GM12874 (cell line): ENCODE measurements at regions not wholly inside any gene's neighbourhood (a gene's known extent, or its start where the extent isn't known, plus 50 kb on each side); places are given as distances from the start of the nearest gene placed in this dataset.

Experiments
- TF ChIP-seq, protein P1 (sequence below): IDR thresholded peaks from 2 replicates; pipeline ENCODE4 v1.5.1; 2011; ENCODE audit warnings: low read depth, mild to moderate bottlenecking, control low read depth, low read length, moderate library complexity; ENCODE audit not compliant: insufficient read depth

DNA sequence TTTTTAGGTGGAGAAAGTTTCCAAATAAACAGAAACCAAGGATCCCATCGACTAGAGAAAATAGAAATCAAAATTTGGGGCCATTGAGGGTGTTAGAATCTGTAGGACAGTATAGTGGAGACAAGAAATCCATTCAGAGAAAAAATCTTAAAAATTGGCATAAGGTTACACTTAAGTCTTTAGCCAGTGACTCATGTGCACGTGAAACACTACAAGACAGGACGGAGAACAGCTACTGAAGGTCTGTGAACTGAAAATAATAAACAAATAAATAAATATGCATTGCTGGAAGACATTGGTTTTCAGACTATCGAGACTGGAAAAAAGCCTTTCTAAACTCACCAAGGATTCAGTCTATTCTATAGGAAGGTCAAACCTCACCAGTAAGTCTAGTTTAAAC, 1955.5 kb downstream of the MAT2B start:
- TF ChIP-seq, protein P1, sequence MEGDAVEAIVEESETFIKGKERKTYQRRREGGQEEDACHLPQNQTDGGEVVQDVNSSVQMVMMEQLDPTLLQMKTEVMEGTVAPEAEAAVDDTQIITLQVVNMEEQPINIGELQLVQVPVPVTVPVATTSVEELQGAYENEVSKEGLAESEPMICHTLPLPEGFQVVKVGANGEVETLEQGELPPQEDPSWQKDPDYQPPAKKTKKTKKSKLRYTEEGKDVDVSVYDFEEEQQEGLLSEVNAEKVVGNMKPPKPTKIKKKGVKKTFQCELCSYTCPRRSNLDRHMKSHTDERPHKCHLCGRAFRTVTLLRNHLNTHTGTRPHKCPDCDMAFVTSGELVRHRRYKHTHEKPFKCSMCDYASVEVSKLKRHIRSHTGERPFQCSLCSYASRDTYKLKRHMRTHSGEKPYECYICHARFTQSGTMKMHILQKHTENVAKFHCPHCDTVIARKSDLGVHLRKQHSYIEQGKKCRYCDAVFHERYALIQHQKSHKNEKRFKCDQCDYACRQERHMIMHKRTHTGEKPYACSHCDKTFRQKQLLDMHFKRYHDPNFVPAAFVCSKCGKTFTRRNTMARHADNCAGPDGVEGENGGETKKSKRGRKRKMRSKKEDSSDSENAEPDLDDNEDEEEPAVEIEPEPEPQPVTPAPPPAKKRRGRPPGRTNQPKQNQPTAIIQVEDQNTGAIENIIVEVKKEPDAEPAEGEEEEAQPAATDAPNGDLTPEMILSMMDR = no peak

DNA sequence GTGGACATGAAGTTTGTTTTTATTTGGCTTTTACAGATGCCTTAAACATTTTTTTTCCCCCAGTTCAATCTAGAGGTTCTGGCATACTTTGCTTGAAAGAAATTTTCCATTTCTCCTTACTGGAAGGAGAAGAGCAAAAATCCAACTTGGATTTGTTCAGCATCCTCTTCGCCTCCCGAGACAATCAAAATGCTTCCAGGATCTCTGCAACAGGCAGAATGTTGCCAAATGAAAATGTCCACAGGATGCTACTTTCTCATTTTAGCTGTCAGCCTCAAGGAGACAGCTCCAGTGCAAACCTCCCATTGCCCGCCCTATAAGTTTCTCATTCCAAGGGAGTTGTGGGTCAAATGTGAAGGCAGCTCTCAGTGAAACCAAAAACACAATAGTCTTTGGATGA, 1972.1 kb downstream of the MAT2B start:
- TF ChIP-seq, protein P1 = no peak

DNA sequence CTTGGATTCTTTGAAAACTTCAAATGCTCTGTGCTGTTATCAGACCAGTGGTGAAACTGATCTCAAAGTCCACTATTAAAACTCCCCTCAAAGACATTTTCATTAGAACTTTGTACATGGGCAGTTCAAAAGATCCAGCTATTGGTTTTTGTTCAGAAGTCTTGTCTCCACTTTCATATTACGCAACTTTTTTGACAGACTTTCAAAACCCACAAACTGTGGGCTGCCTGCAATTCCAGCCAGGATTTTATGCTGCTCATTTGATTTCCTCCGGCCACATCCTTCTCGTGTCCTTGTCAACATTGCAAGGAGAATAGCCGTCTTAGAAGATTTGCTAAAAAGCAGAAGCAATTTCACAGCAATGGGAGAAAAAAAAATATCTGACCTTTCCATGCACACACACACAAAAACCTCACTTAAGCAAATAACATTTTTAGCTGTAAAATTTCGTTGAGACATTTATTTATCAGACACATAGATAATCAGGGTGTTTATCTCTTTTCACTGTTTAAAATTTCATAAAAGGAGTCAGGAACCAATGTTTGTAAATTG, 1990.5 kb downstream of the MAT2B start:
- TF ChIP-seq, protein P1 = no peak

DNA sequence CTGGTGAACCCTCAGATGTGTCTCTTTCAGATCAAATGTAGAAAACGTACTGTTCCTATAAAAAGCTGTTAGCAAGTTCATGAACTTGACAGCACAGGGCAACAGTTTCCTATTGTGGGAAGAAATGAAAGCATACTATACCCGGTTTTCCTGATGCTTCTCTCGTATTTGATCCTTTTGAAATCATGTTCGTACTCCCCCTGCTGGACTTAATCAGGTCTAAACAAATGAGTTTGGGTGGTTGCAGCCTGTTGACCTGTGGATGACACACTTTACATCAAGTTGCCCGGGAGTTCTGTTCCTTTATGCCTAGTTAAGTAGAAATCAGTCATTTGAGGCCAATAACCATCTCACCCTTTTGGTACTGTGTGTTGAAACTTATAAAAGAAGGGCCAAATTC, 1992.3 kb downstream of the MAT2B start:
- TF ChIP-seq, protein P1 = 0 out of 2 replicates have a peak, but pooled peaks have one; percentile 15

DNA sequence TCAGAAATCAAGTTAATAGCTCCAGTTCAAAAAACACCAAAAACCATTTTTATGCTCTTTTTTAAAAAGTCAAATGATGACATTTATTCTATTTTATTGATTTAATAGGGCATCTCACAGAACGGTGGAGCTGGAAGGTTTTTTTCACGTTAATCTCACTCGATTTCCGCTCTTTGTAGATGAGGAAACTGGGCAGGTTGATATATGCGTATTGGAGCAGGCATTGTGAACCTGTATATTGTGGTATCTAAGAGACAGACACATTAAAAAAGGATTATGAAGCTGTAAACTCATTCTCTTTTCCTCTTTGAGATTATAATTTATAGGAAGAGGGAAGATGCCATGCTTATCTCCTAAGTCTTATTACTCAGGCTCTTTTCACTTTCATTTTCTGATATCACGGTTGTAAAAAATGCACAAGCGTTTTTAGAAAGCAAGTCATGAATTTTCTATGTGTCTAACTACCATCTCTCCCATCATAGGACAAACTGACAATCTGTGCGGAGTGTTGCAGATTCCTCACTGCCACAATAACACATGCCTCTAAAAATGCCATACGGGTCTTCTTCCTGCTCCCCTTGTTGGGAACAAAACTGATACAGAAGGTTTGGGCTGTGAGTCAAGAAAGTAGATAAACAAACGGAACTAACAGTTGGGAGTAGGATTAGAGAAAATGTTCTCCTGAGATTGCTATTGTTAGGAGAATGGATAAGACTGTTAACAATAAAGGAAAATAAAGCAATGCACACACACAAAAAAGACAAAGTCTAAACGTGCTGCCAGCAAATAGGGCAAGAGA, 1997.7 kb downstream of the MAT2B start:
- TF ChIP-seq, protein P1 = no peak

DNA sequence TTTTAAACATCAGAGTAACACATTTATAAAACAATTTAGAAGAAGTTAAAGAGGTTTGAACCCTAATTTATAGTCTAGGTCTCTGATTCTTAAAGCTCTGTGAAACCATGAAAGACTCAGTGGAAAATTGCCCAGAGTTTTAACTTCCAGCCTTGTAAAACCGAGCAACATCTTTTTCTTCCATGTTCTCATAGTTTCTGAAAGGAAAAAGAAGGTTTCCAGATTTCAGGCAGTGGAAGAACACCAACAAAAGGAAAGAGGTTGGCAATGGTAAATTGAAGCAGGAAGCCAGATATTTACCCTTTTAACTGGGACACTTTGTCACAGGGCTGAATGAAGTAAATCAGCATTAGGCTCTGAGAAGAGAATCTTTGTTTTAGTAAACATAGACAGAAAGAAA, 1999.3 kb downstream of the MAT2B start:
- TF ChIP-seq, protein P1 = no peak

DNA sequence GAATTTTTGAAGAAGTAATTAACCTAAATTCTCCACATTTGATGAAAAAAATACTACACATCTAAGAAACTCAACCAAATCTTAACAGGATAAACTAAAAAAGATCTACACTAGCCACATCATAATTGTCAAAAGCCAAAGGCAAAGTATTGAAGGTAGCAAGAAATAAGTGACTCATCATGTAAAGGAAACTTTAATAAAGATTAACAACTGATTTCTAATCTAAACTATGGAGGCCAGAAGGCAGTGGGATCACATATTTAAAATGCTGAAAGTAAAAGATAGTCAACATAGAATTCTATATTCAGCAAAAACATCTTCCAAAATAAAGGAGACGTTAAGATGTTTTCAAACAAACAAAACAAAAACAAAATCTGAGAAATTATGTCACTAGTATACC, 2002.9 kb downstream of the MAT2B start:
- TF ChIP-seq, protein P1 = no peak
